ENCODE measurements at regions not wholly inside any gene's neighbourhood (a gene's known extent, or its start where the extent isn't known, plus 50 kb on each side); places are given as distances from the start of the nearest gene placed in this dataset.

GRCh38 chr6:105483492-105483891 is 80.6 kb upstream of the PREP start:
- no peak for TF ChIP-seq CTCF (IDR thresholded peaks at IDR 0.05)
- H3K36me3 ChIP-seq = no peaks in the 10 kb centered on the region
- intact Hi-C loops (cut with DNase I) = no loop called here
- no peaks in the 10 kb centered on the region for H3K9me3 ChIP-seq
- DNase-seq (no peak), ATAC-seq (no peak)
- H3K27ac ChIP-seq = no peak overlapping the region
- peaks cover 10% of the 10 kb centered on the region for H3K4me1 ChIP-seq
- no peak overlapping the region for H3K4me3 ChIP-seq
- H3K27me3 ChIP-seq (ENCODE audit: low read depth) = no peaks in the 10 kb centered on the region

- intact Hi-C loops (cut with DNase I) = no loop called here
- no peaks in the 10 kb centered on the region for H3K36me3 ChIP-seq
Measured at GRCh38 chr6:105482921-105483320, 80.0 kb upstream of the PREP start.

GRCh38 chr6:105482227-105482844 is 79.5 kb upstream of the PREP start:
- Histone ChIP-seq H3K36me3 (no peaks in the 10 kb centered on the region), H3K4me1 (peaks cover 8% of the 10 kb centered on the region), H3K27ac (no peak overlapping the region), H3K9me3 (no peaks in the 10 kb centered on the region), H3K27me3 (ENCODE audit: low read depth) (no peaks in the 10 kb centered on the region), H3K4me3 (no peak overlapping the region)
- intact Hi-C loops (cut with DNase I) = no loop called here
- DNase-seq = no peak
- ATAC-seq = no peak
- TF ChIP-seq CTCF (IDR thresholded peaks at IDR 0.05) = no peak

More at GRCh38 chr6:105482921-105483320, 80.0 kb upstream of the PREP start:
- H3K27ac ChIP-seq = no peak overlapping the region
- no peak for TF ChIP-seq CTCF (IDR thresholded peaks at IDR 0.05)
- no peaks in the 10 kb centered on the region for H3K27me3 ChIP-seq (ENCODE audit: low read depth)
- ATAC-seq (no peak), DNase-seq (no peak)
- no peaks in the 10 kb centered on the region for H3K9me3 ChIP-seq
- no peak overlapping the region for H3K4me3 ChIP-seq
- H3K4me1 ChIP-seq = peaks cover 8% of the 10 kb centered on the region

GRCh38 chr6:105476978-105477377 is 74.1 kb upstream of the PREP start:
- peaks cover 2% of the 10 kb centered on the region for H3K4me1 ChIP-seq
- DNase-seq = no peak
- no peaks in the 10 kb centered on the region for H3K9me3 ChIP-seq
- no peak overlapping the region for H3K4me3 ChIP-seq
- no peak for TF ChIP-seq CTCF (IDR thresholded peaks at IDR 0.05)
- intact Hi-C loops (cut with DNase I) = no loop called here
- no peaks in the 10 kb centered on the region for H3K27me3 ChIP-seq (ENCODE audit: low read depth)
- no peak for ATAC-seq
- H3K36me3 ChIP-seq = no peaks in the 10 kb centered on the region
- no peak overlapping the region for H3K27ac ChIP-seq

GRCh38 chr6:105474234-105474633 is 71.4 kb upstream of the PREP start:
- no peaks in the 10 kb centered on the region for H3K27me3 ChIP-seq (ENCODE audit: low read depth)
- TF ChIP-seq CTCF (IDR thresholded peaks at IDR 0.05) = no peak
- H3K4me1 ChIP-seq = no peaks in the 10 kb centered on the region
- no peak for ATAC-seq
- no peaks in the 10 kb centered on the region for H3K36me3 ChIP-seq
- no peak overlapping the region for H3K4me3 ChIP-seq
- no peak overlapping the region for H3K27ac ChIP-seq
- no peak for DNase-seq
- H3K9me3 ChIP-seq = no peaks in the 10 kb centered on the region
- intact Hi-C loops (cut with DNase I) = no loop called here

All from lower lobe of right lung (tissue), 2 donors.